HCT116 (cell line): ENCODE measurements at regions not wholly inside any gene's neighbourhood (a gene's known extent, or its start where the extent isn't known, plus 50 kb on each side); places are given as distances from the start of the nearest gene placed in this dataset.

Source experiments
- ATAC-seq: fragments of 200-7000 bp; cut with Tn5 transposase; 2 replicates; pipeline ENCODE4 v1.9.1; 2020; ENCODE audit warnings: mild to moderate bottlenecking, moderate library complexity
- BruUV-seq: library from RNA; stranded (reverse); fragments of 400-500 nt; replicated peaks from 2 replicates; lab custom pipeline; 2021; lab: Mats Ljungman, UMichigan
- CTCF ChIA-PET: fragments of 300-600 bp; sonication (Branson Sonifier 250); formaldehyde crosslinking; loops from one replicate; lab custom pipeline; 2021; ENCODE audit warnings: antibody characterized with exemption; lab: Charles Lee
- POLR2A ChIA-PET: fragments of 300-600, 350-600 bp; sonication (Branson Sonifier 250); formaldehyde crosslinking; loops from one replicate; lab custom pipeline; 2021; ENCODE audit warnings: antibody characterized with exemption; lab: Charles Lee
- RAD21 ChIA-PET, 2 experiments: fragments of 300-600 bp; sonication (Branson Sonifier 250); formaldehyde crosslinking; loops; one replicate each; lab custom pipeline; 2023; ENCODE audit warnings: low total read pairs in 2 of 2; ENCODE audit not compliant: uncharacterized antibody in 2 of 2, unreplicated experiment in 2 of 2, low non-redundant PET in 1 of 2; lab: Charles Lee
- DNase-seq: peaks from one replicate; pipeline ENCODE4 v3.0.0-alpha.2; 2010; ENCODE audit warnings: low read depth, low spot score
- H2AFZ ChIP-seq: fragments of 200-600 bp; shearing (Covaris generic), sonication (generic); 2 replicates; pipeline ENCODE4 v1.6.1; 2017; ENCODE audit warnings: low read depth, mixed run types, mixed read lengths, antibody characterized with exemption, low read length; ENCODE audit not compliant: poor library complexity, severe bottlenecking
- H3K27ac ChIP-seq: 2 replicates; pipeline ENCODE4 v1.5.1; 2012; ENCODE audit warnings: low read depth, low read length
- H3K27me3 ChIP-seq: fragments of 200-600 bp; sonication (generic); 2 replicates; pipeline ENCODE4 v1.6.1; 2016; ENCODE audit warnings: mixed run types, low read length, mixed read lengths; ENCODE audit not compliant: insufficient read depth
- H3K36me3 ChIP-seq, 2 experiments: fragments of 200-500 bp in 1 of 2; fragments of 200-600 bp in 1 of 2; sonication (Bioruptor generic) in 1 of 2; sonication (generic) in 1 of 2; 2 replicates each; pipeline versions ENCODE4 v1.5.1 to v1.6.1; 2014 to 2016; ENCODE audit warnings: low read length in 2 of 2, inconsistent platforms in 1 of 2, mixed read lengths in 1 of 2, mixed run types in 1 of 2; ENCODE audit not compliant: insufficient read depth in 2 of 2, control insufficient read depth in 1 of 2
- H3K4me1 ChIP-seq, 2 experiments: fragments of 200-600 bp in 1 of 2; sonication (generic) in 1 of 2; 2 replicates each; pipeline versions ENCODE4 v1.5.1 to v1.6.1; 2012 to 2017; ENCODE audit warnings: low read length in 2 of 2, inconsistent platforms in 1 of 2, mild to moderate bottlenecking in 1 of 2, mixed read lengths in 1 of 2, mixed run types in 1 of 2, moderate library complexity in 1 of 2; ENCODE audit not compliant: insufficient read depth in 2 of 2, control insufficient read depth in 1 of 2
- H3K4me2 ChIP-seq: fragments of 200-600 bp; sonication (generic); 2 replicates; pipeline ENCODE4 v1.6.1; 2017; ENCODE audit warnings: mixed run types, low read length, mixed read lengths
- H3K4me3 ChIP-seq, 2 experiments: fragments of 200-600 bp in 1 of 2; sonication (generic) in 1 of 2; replicated peaks in 1 of 2; 2 replicates each; pipeline ENCODE4 v1.5.1; 2011 to 2016; ENCODE audit warnings: low read length in 2 of 2, control low read depth in 1 of 2, low read depth in 1 of 2, mild to moderate bottlenecking in 1 of 2, mixed read lengths in 1 of 2, mixed run types in 1 of 2
- H3K79me2 ChIP-seq: fragments of 200-600 bp; sonication (generic); 2 replicates; pipeline ENCODE4 v1.6.1; 2017; ENCODE audit warnings: mild to moderate bottlenecking, mixed run types, low read length, moderate library complexity, mixed read lengths; ENCODE audit not compliant: insufficient read depth
- H3K9ac ChIP-seq: fragments of 200-600 bp; sonication (generic); 2 replicates; pipeline ENCODE4 v1.6.1; 2016; ENCODE audit warnings: low read length, mixed read lengths
- H3K9me2 ChIP-seq: fragments of 200-600 bp; sonication (generic), shearing (Covaris generic); 2 replicates; pipeline ENCODE4 v1.6.1; 2017; ENCODE audit warnings: mixed run types, mild to moderate bottlenecking, moderate library complexity; ENCODE audit not compliant: insufficient read depth
- H3K9me3 ChIP-seq, 2 experiments: fragments of 200-500 bp in 1 of 2; fragments of 200-600 bp in 1 of 2; sonication (Bioruptor generic) in 1 of 2; sonication (generic) in 1 of 2; 2 replicates each; pipeline ENCODE4 v1.6.1; 2014 to 2017; ENCODE audit warnings: low read length in 2 of 2, mixed read lengths in 2 of 2, inconsistent platforms in 1 of 2, low read depth in 1 of 2, mild to moderate bottlenecking in 1 of 2, mixed run types in 1 of 2, moderate library complexity in 1 of 2; ENCODE audit not compliant: control insufficient read depth in 1 of 2, insufficient read depth in 1 of 2
- H4K20me1 ChIP-seq: fragments of 200-600 bp; sonication (generic), shearing (Covaris generic); 2 replicates; pipeline ENCODE4 v1.6.1; 2017; ENCODE audit warnings: mixed run types, mild to moderate bottlenecking, moderate library complexity; ENCODE audit not compliant: insufficient read depth
- CBX3 ChIP-seq: IDR thresholded peaks from 2 replicates; pipeline ENCODE4 v1.6.1; 2012; ENCODE audit warnings: low read depth
- CTCF ChIP-seq, 3 experiments: fragments of 200-600 bp in 1 of 3; sonication (generic) in 1 of 3; IDR thresholded peaks in 2 of 3; conservative IDR thresholded peaks in 1 of 3; 2 replicates each; pipeline ENCODE4 v1.5.1; 2012 to 2017; ENCODE audit warnings: low read depth in 2 of 3, low read length in 2 of 3, antibody characterized with exemption in 1 of 3, borderline replicate concordance in 1 of 3, control low read depth in 1 of 3, mild to moderate bottlenecking in 1 of 3, mixed read lengths in 1 of 3, mixed run types in 1 of 3, moderate library complexity in 1 of 3; ENCODE audit not compliant: insufficient read depth in 1 of 3
- EZH2phosphoT487 ChIP-seq: fragments of 200-600 bp; IDR thresholded peaks from 2 replicates; pipeline ENCODE4 v1.6.1; 2018; ENCODE audit warnings: antibody characterized with exemption, borderline replicate concordance
- FOSL1 ChIP-seq: IDR thresholded peaks from 2 replicates; pipeline ENCODE4 v1.6.1; 2012; ENCODE audit warnings: low read depth
- MAX ChIP-seq: IDR thresholded peaks from 2 replicates; pipeline ENCODE4 v1.6.1; 2012
- POLR2AphosphoS5 ChIP-seq: IDR thresholded peaks from 2 replicates; pipeline ENCODE4 v1.6.1; 2011; ENCODE audit warnings: mild to moderate bottlenecking, low read depth, low read length, moderate library complexity
- REST ChIP-seq: IDR thresholded peaks from 2 replicates; pipeline ENCODE4 v1.6.1; 2012; ENCODE audit warnings: low read depth
- SRF ChIP-seq: IDR thresholded peaks from 2 replicates; pipeline ENCODE4 v1.6.1; 2012; ENCODE audit warnings: low read depth
- YY1 ChIP-seq: IDR thresholded peaks from 2 replicates; pipeline ENCODE4 v1.6.1; 2011; ENCODE audit warnings: low read length, low read depth, moderate library complexity, mild to moderate bottlenecking; ENCODE audit not compliant: insufficient replicate concordance; ENCODE audit errors: extremely low read depth
- intact Hi-C: fragments of 100-400 bp; cut with micrococcal nuclease; formaldehyde crosslinking; loops from 2 replicates; pipeline ENCODE4 v1.10.0; 2022

- intact Hi-C loops: no loop called here
- Histone ChIP-seq H3K9me3 (peaks cover 7 to 14% of the 10 kb centered on the region in 2 experiments; a peak in 2 of 4 replicates), H4K20me1 (no peaks in the 10 kb centered on the region), H3K4me1 (no peaks in the 10 kb centered on the region), H3K36me3 (no peaks in the 10 kb centered on the region), H3K9me2 (no peaks in the 10 kb centered on the region), H3K79me2 (no peaks in the 10 kb centered on the region), H3K4me3 (no peak overlapping the region), H2AFZ (no peak overlapping the region), H3K4me2 (no peak overlapping the region), H3K27me3 (no peaks in the 10 kb centered on the region), H3K9ac (no peak overlapping the region), H3K27ac (no peak overlapping the region)
- POLR2A ChIA-PET: no interaction called here
- RAD21 ChIA-PET: no interaction called here
- BruUV-seq: no TSS peak
- TF ChIP-seq YY1: no peak
- no peak for TF ChIP-seq SRF
- DNase-seq (no peak), ATAC-seq (no peak)
- CTCF ChIA-PET: no interaction called here
Measured at GRCh38 chr7:153518201-153518984, 533.8 kb upstream of the DPP6 start.

- BruUV-seq: no TSS peak
- Histone ChIP-seq H4K20me1 (no peaks in the 10 kb centered on the region), H3K36me3 (no peaks in the 10 kb centered on the region), H3K4me1 (no peaks in the 10 kb centered on the region), H3K9ac (no peak overlapping the region), H3K4me2 (no peak overlapping the region), H3K27me3 (no peaks in the 10 kb centered on the region), H3K9me3 (peaks cover 0 to 13% of the 10 kb centered on the region in 2 experiments; a peak in 2 of 4 replicates), H3K9me2 (no peaks in the 10 kb centered on the region), H3K4me3 (no peak overlapping the region), H3K27ac (no peak overlapping the region), H3K79me2 (no peaks in the 10 kb centered on the region), H2AFZ (no peak overlapping the region)
- no peak for ATAC-seq
- intact Hi-C loops: no loop called here
- CTCF ChIA-PET: no interaction called here
- RAD21 ChIA-PET: no interaction called here
- POLR2A ChIA-PET: no interaction called here
- TF ChIP-seq REST (no peak), POLR2AphosphoS5 (no peak), MAX (no peak), CBX3 (no peak), CTCF (IDR thresholded peaks at IDR 0.05 in 2 of 3, conservative IDR thresholded peaks at IDR 0.05 in 1 of 3; ENCODE audit: borderline replicate concordance in 1 of 3, insufficient read depth in 1 of 3, low read depth in 2 of 3, low read length in 2 of 3) (no peak), EZH2phosphoT487 (no peak), FOSL1 (no peak)
- DNase-seq: no peak
Measured at GRCh38 chr7:153521370-153521769, 530.8 kb upstream of the DPP6 start.
